ENCODE measurements at regions not wholly inside any gene's neighbourhood (a gene's known extent, or its start where the extent isn't known, plus 50 kb on each side); places are given as distances from the start of the nearest gene placed in this dataset.

- TF ChIP-seq ATF2 (CRISPR knock-in tag; IDR thresholded peaks at IDR 0.05; ENCODE audit: borderline replicate concordance, low read depth) (no peak), CTCF (IDR thresholded peaks at IDR 0.05) (no peak), RELA (CRISPR knock-in tag; IDR thresholded peaks at IDR 0.05; ENCODE audit: borderline replicate concordance) (no peak)
Measured at GRCh38 chr4:121454251-121454979, 73.6 kb upstream of the QRFPR start.

All from WTC11 (cell line).